Uterus (tissue), 3 donors: ENCODE measurements at regions not wholly inside any gene's neighbourhood (a gene's known extent, or its start where the extent isn't known, plus 50 kb on each side); places are given as distances from the start of the nearest gene placed in this dataset.

ENCODE experiments used
- DNase-seq, 2 donors: peaks; one replicate each; pipeline ENCODE4 v3.0.0-alpha.2; 2019 to 2020
- H3K27ac ChIP-seq, 2 donors: fragments of 200-600 bp; sonication (generic); 1 replicate in 1 of 2; 2 replicates in 1 of 2; pipeline ENCODE4 v1.5.1; 2016 to 2018
- H3K27me3 ChIP-seq, 2 donors: fragments of 200-600 bp; sonication (generic); one replicate each; pipeline ENCODE4 v1.5.1; 2018 to 2019; ENCODE audit warnings: control low read depth in 1 of 2
- H3K36me3 ChIP-seq, 2 donors: fragments of 200-600 bp; sonication (generic); one replicate each; pipeline ENCODE4 v1.5.1; 2019; ENCODE audit warnings: control low read depth in 1 of 2
- H3K4me1 ChIP-seq, 2 donors: fragments of 200-600 bp; sonication (generic); one replicate each; pipeline ENCODE4 v1.5.1; 2018 to 2019; ENCODE audit warnings: control low read depth in 1 of 2
- H3K4me3 ChIP-seq, 2 donors: fragments of 200-600 bp; sonication (generic); 1 replicate in 1 of 2; 2 replicates in 1 of 2; pipeline ENCODE4 v1.5.1; 2018 to 2019; ENCODE audit warnings: mild to moderate bottlenecking in 1 of 2
- H3K9me3 ChIP-seq, 2 donors: fragments of 200-600 bp; sonication (generic); one replicate each; pipeline ENCODE4 v1.5.1; 2019; ENCODE audit warnings: control low read depth in 1 of 2
- POLR2A ChIP-seq, 2 donors: fragments of 450-650 bp; IDR thresholded peaks; one replicate each; pipeline ENCODE4 v1.6.1; 2016; ENCODE audit warnings: antibody characterized with exemption in 2 of 2, mild to moderate bottlenecking in 1 of 2, moderate library complexity in 1 of 2
- intact Hi-C: fragments of 100-400 bp; cut with DNase I; formaldehyde crosslinking; loops from one replicate; pipeline ENCODE4 v1.15.1; 2023; ENCODE audit warnings: low total_unique reads
- TF ChIP-seq, protein P1 (sequence below), 4 experiments: fragments of 200-600 bp in 2 of 4; fragments of 450-650 bp in 2 of 4; sonication (generic) in 2 of 4; IDR thresholded peaks; one replicate each; pipeline ENCODE4 v1.5.1; 2016 to 2019; ENCODE audit warnings: antibody characterized with exemption in 4 of 4, mild to moderate bottlenecking in 2 of 4, moderate library complexity in 1 of 4
- donor health status: DM: yes; HTN: yes; CAD: no.

DNA sequence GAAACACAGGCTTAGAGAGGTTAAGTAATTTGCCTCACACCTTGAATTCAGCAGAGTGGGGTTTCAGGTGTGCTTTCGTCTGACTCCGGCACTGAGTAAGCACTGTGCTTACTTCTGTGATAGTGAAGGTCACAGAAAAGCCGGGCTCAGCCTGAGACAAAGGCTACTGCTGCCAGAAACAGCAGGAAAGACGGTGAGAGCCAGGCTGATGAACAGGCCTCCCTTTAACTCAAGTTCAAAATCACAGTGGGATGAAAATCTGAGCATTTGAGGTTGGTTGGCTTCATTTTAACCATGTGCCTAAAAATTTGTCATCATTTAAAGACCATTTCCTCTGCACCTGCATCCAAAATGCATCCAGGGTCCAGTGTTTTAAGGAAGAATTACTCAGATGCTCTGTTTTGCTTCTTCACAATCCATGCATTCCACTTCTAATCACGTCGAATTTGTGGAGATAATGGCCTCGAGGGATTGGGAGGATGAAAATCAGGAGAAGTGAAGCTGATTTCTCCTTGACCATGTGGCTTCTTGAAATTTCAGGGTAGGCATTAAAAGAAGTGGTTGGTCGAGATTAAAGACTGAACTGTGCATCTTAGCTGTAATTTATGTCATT, 121.2 kb upstream of the LNX1 start:
- Histone ChIP-seq H3K4me1 (no peaks in the 10 kb centered on the region), H3K9me3 (no peaks in the 10 kb centered on the region), H3K27me3 (no peaks in the 10 kb centered on the region), H3K4me3 (no peak overlapping the region), H3K27ac (peak overlapping the region in 1 of 2 donors; percentile 13), H3K36me3 (no peaks in the 10 kb centered on the region)
- TF ChIP-seq POLR2A (IDR thresholded peaks at IDR 0.05) = no peak
- TF ChIP-seq, protein P1, sequence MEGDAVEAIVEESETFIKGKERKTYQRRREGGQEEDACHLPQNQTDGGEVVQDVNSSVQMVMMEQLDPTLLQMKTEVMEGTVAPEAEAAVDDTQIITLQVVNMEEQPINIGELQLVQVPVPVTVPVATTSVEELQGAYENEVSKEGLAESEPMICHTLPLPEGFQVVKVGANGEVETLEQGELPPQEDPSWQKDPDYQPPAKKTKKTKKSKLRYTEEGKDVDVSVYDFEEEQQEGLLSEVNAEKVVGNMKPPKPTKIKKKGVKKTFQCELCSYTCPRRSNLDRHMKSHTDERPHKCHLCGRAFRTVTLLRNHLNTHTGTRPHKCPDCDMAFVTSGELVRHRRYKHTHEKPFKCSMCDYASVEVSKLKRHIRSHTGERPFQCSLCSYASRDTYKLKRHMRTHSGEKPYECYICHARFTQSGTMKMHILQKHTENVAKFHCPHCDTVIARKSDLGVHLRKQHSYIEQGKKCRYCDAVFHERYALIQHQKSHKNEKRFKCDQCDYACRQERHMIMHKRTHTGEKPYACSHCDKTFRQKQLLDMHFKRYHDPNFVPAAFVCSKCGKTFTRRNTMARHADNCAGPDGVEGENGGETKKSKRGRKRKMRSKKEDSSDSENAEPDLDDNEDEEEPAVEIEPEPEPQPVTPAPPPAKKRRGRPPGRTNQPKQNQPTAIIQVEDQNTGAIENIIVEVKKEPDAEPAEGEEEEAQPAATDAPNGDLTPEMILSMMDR (IDR thresholded peaks at IDR 0.05) = no peak
- no peak for DNase-seq
- intact Hi-C loops = no loop called here

DNA sequence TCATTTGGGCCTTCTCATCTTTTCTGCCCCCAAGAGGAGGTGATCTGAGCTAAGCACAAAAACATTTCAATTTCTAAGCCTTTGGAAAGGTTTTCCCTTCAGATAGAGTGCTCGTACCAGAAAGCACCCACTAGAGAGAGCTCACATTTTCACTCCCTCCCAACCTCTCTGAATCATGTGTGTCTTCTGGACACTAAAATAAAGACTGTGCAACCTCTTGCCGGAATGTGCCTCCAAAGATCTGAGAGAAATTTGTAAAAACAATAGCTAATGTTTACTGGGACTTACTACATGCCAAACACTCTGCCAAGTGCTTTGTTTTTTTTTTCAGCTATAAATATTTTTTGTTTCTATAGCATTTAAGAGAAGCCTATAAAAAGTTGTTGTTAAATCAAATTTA, 120.6 kb upstream of the LNX1 start:
- no peak for DNase-seq
- peak overlapping the region in 1 of 2 donors; percentile 20 for H3K27ac ChIP-seq
- H3K9me3 ChIP-seq = no peaks in the 10 kb centered on the region
- no peaks in the 10 kb centered on the region for H3K27me3 ChIP-seq
- TF ChIP-seq POLR2A (IDR thresholded peaks at IDR 0.05) = no peak
- TF ChIP-seq, protein P1 (IDR thresholded peaks at IDR 0.05) = no peak
- no peaks in the 10 kb centered on the region for H3K4me1 ChIP-seq
- H3K36me3 ChIP-seq = no peaks in the 10 kb centered on the region
- H3K4me3 ChIP-seq = no peak overlapping the region
- intact Hi-C loops = no loop called here

DNA sequence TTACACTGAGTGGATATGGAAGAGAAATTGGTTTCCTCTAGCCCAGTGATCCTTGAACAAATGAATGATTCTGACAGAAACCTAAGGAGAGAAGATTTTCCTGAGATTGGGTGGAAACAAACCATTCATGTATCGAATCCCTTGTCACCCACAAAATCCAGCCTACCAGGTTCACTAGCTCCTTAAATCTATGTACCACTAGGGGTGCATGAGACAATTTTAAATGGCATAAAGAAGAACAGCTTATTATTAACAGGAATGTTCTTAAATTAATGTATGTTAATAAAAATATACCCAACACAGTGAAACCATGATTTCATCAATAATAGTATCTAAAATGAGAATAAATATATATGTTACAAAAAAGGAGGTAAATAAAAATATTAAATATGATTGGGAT, 118.4 kb upstream of the LNX1 start:
- TF ChIP-seq, protein P1 (IDR thresholded peaks at IDR 0.05) = no peak
- no peak for TF ChIP-seq POLR2A (IDR thresholded peaks at IDR 0.05)
- H3K27me3 ChIP-seq = no peaks in the 10 kb centered on the region
- H3K9me3 ChIP-seq = no peaks in the 10 kb centered on the region
- H3K4me3 ChIP-seq = no peak overlapping the region
- H3K4me1 ChIP-seq = no peaks in the 10 kb centered on the region
- H3K27ac ChIP-seq = no peak overlapping the region
- no peak for DNase-seq
- intact Hi-C loops = no loop called here
- no peaks in the 10 kb centered on the region for H3K36me3 ChIP-seq

DNA sequence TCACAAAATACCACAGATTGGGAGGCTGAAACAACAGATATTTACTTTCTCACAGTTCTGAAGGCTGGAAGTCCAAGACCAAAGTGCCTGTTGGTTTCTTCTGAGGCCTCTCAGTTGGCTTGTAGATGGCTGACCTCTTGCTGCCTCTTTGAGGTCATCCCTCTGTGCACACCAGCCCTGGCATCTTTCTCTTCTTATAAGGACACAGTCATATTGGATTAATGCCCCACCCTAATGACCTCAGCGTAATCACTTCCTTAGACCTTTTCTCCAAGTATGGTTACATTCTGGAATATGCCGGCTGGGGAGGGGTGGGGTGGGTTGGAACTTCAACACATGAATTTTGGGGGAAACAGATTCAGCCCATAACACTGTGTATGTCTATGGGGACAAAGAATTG, 116.2 kb upstream of the LNX1 start:
- no peak overlapping the region for H3K27ac ChIP-seq
- H3K27me3 ChIP-seq = no peaks in the 10 kb centered on the region
- H3K4me1 ChIP-seq = peaks cover 0 to 4% of the 10 kb centered on the region in 2 donors
- no peaks in the 10 kb centered on the region for H3K9me3 ChIP-seq
- H3K36me3 ChIP-seq = no peaks in the 10 kb centered on the region
- H3K4me3 ChIP-seq = no peak overlapping the region
- no peak for DNase-seq
- intact Hi-C loops = no loop called here
- TF ChIP-seq POLR2A (IDR thresholded peaks at IDR 0.05) = no peak
- TF ChIP-seq, protein P1 (IDR thresholded peaks at IDR 0.05) = no peak

DNA sequence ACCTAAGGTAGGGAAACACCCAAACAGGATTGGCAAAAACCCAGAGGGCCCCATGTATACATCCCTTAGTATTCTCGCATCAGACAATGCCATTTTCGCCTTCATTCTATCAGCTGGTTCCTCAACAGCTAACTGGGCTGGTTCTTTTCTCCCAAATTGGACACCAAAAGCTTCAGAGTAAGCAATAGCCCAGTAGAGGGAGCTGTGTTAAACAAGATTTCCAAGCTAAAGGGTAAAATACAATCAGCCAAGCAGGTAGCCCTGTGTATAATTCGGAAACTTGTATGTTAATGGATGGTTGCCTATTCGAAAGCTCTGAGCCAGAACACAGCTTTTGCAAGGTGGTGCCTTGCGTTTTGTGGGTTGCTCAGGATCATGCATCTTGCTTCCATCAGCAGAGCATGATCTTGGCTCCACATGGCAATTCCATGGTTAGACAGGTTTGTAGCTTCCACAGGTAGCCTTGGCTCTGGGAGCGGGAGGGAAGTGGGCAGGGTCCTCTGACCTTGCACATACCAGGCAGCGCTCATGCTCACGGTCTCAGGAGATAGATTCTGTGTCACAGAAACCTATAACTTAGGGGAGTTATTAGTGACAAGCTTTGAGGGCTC, 115.2 kb upstream of the LNX1 start:
- TF ChIP-seq POLR2A (IDR thresholded peaks at IDR 0.05) = no peak
- TF ChIP-seq, protein P1 (IDR thresholded peaks at IDR 0.05) = peak; percentile 39 to 64 (median 58)
- Histone ChIP-seq H3K4me3 (no peak overlapping the region), H3K27me3 (no peaks in the 10 kb centered on the region), H3K4me1 (peaks cover 0 to 4% of the 10 kb centered on the region in 2 donors), H3K27ac (peak overlapping the region in 1 of 2 donors; percentile 34), H3K36me3 (no peaks in the 10 kb centered on the region), H3K9me3 (no peaks in the 10 kb centered on the region)
- intact Hi-C loops = no loop called here
- peak in 1 of 2 donors; percentile 40 for DNase-seq
